K562 (cell line): ENCODE measurements at regions not wholly inside any gene's neighbourhood (a gene's known extent, or its start where the extent isn't known, plus 50 kb on each side); places are given as distances from the start of the nearest gene placed in this dataset.

Source experiments
- ATAC-seq: fragments of 200-7000 bp; cut with Tn5 transposase; 3 replicates; pipeline ENCODE4 v1.9.1; 2020; ENCODE audit warnings: moderate library complexity
- BruUV-seq: library from RNA; stranded (reverse); fragments of 400-500 nt; replicated peaks from 2 replicates; lab custom pipeline; 2021; lab: Mats Ljungman, UMichigan
- CTCF ChIA-PET: fragments of 300-600 bp; formaldehyde crosslinking; extraction: SDS; loops from one replicate; lab custom pipeline; 2021; ENCODE audit warnings: low intra/inter-chr PET ratio; lab: Yijun Ruan, JAX
- POLR2A ChIA-PET: fragments of 300-600, 350-650 bp; sonication (Branson Sonifier 250); formaldehyde crosslinking; extraction: SDS; loops from one replicate; lab custom pipeline; 2021; ENCODE audit warnings: antibody characterized with exemption, inconsistent platforms; lab: Yijun Ruan, JAX
- DNase-seq, 4 experiments: peaks; one replicate each; pipeline versions ENCODE4 v3.0.0 to v3.0.0-alpha.2; 2011 to 2018; ENCODE audit warnings: low spot score in 3 of 4, mixed read lengths in 3 of 4; ENCODE audit errors: extremely low read depth in 1 of 4
- FAIRE-seq: peaks from 2 replicates; lab custom pipeline; 2011; peaks lifted over from hg19 to GRCh38; lab: Jason Lieb, UNC
- H2AFZ ChIP-seq: 2 replicates; pipeline ENCODE4 v1.6.0; 2011; ENCODE audit warnings: low read depth, low read length, control low read depth, inconsistent platforms
- H3K27ac ChIP-seq: fragments of 200-600 bp; 3 replicates; pipeline ENCODE4 v1.8.0; 2011; ENCODE audit warnings: low read depth, mild to moderate bottlenecking, control low read depth, inconsistent platforms, low read length, moderate library complexity, mixed read lengths; ENCODE audit errors: extremely low read depth
- H3K27me3 ChIP-seq, 2 experiments: fragments of 300-600 bp in 1 of 2; 2 replicates in 1 of 2; 3 replicates in 1 of 2; pipeline versions ENCODE4 v1.6.0 to v1.8.0; 2011; ENCODE audit warnings: inconsistent platforms in 2 of 2, low read length in 2 of 2, mild to moderate bottlenecking in 1 of 2, mixed read lengths in 1 of 2, moderate library complexity in 1 of 2; ENCODE audit not compliant: control insufficient read depth in 2 of 2, insufficient read depth in 2 of 2
- H3K36me3 ChIP-seq: fragments of 300-600 bp; 3 replicates; pipeline ENCODE4 v1.8.0; 2011; ENCODE audit warnings: mild to moderate bottlenecking, low read length, inconsistent platforms; ENCODE audit not compliant: control insufficient read depth, insufficient read depth
- H3K4me1 ChIP-seq, 2 experiments: fragments of 200-600 bp in 1 of 2; replicated peaks in 1 of 2; 2 replicates in 1 of 2; 3 replicates in 1 of 2; pipeline versions ENCODE4 v1.5.1 to v1.8.0; 2011; ENCODE audit warnings: inconsistent platforms in 2 of 2, low read length in 2 of 2, mild to moderate bottlenecking in 1 of 2, mixed read lengths in 1 of 2, moderate library complexity in 1 of 2; ENCODE audit not compliant: control insufficient read depth in 2 of 2, insufficient read depth in 2 of 2
- H3K4me2 ChIP-seq: 2 replicates; pipeline ENCODE4 v1.6.1; 2011; ENCODE audit warnings: low read length, control low read depth, inconsistent platforms, mixed read lengths; ENCODE audit not compliant: insufficient read depth
- H3K4me3 ChIP-seq: fragments of 200-600 bp; sonication (generic), shearing (Covaris generic); 2 replicates; pipeline ENCODE4 v1.5.1; 2016; ENCODE audit warnings: control low read depth, inconsistent platforms
- H3K79me2 ChIP-seq: fragments of 200-600 bp; 3 replicates; pipeline ENCODE4 v1.8.0; 2011; ENCODE audit warnings: low read length, inconsistent platforms; ENCODE audit not compliant: control insufficient read depth, insufficient read depth
- H3K9ac ChIP-seq, 2 experiments: 2 replicates each; pipeline versions ENCODE4 v1.6.0 to v1.6.1; 2011; ENCODE audit warnings: low read depth in 2 of 2, low read length in 2 of 2, control low read depth in 1 of 2, inconsistent platforms in 1 of 2, mild to moderate bottlenecking in 1 of 2, mixed read lengths in 1 of 2; ENCODE audit not compliant: insufficient read depth in 1 of 2
- H3K9me1 ChIP-seq: one replicate; pipeline ENCODE4 v1.6.0; 2011; ENCODE audit warnings: inconsistent platforms, mild to moderate bottlenecking, low read length, moderate library complexity; ENCODE audit not compliant: control insufficient read depth, insufficient read depth
- H3K9me3 ChIP-seq: replicated peaks from 2 replicates; pipeline ENCODE4 v1.5.1; 2011; ENCODE audit warnings: low read depth, low read length, inconsistent platforms; ENCODE audit not compliant: control insufficient read depth, insufficient read depth
- H4K20me1 ChIP-seq: replicated peaks from 2 replicates; pipeline ENCODE4 v1.6.1; 2011; ENCODE audit warnings: low read length, inconsistent platforms, mixed read lengths; ENCODE audit not compliant: control insufficient read depth, insufficient read depth
- FOXJ2 ChIP-seq: fragments of 200-800 bp; sonication (Bioruptor generic); IDR thresholded peaks from 2 replicates; pipeline ENCODE4 v1.6.1; 2016; ENCODE audit warnings: missing genetic modification characterization, missing compliant biosample characterization
- KHSRP ChIP-seq: fragments of 450-650 bp; IDR thresholded peaks from 2 replicates; pipeline ENCODE4 v1.6.1; 2017
- MCM5 ChIP-seq: fragments of 450-650 bp; IDR thresholded peaks from 2 replicates; pipeline ENCODE4 v1.6.1; 2016; ENCODE audit warnings: low read depth
- MXD1 ChIP-seq: fragments of 250-450 bp; sonication (Bioruptor Pico); IDR thresholded peaks from 2 replicates; pipeline ENCODE4 v1.8.0; 2021; ENCODE audit warnings: borderline replicate concordance, mild to moderate bottlenecking, moderate library complexity; ENCODE audit not compliant: poor library complexity, severe bottlenecking
- PKNOX1 ChIP-seq: fragments of 450-650 bp; IDR thresholded peaks from 2 replicates; pipeline ENCODE4 v1.6.1; 2016
- PTTG1 ChIP-seq: fragments of 450-650 bp; IDR thresholded peaks from 2 replicates; pipeline ENCODE4 v1.6.1; 2016; ENCODE audit warnings: low read depth, mild to moderate bottlenecking, missing genetic modification characterization, missing compliant biosample characterization
- SMARCE1 ChIP-seq: fragments of 450-650 bp; IDR thresholded peaks from 2 replicates; pipeline ENCODE4 v1.7.1; 2016; ENCODE audit warnings: mild to moderate bottlenecking
- ZC3H8 ChIP-seq: fragments of 450-650 bp; IDR thresholded peaks from 2 replicates; pipeline ENCODE4 v1.6.1; 2017
- ZNF3 ChIP-seq: fragments of 250-450 bp; sonication (Bioruptor Pico); IDR thresholded peaks from 2 replicates; pipeline ENCODE4 v1.5.0; 2021; ENCODE audit warnings: mild to moderate bottlenecking, moderate library complexity
- ZNF561 ChIP-seq: fragments of 450-650 bp; formaldehyde crosslinking; conservative IDR thresholded peaks from 2 replicates; pipeline ENCODE4 v1.4.0; 2020; ENCODE audit warnings: mild to moderate bottlenecking, moderate library complexity
- WGBS: fragments of 100-300 bp; shearing (Covaris generic); methylation state at CpG from one replicate; pipeline ENCODE4 v1.1.6; 2016; ENCODE audit warnings: low coverage, mixed read lengths; ENCODE audit not compliant: insufficient coverage; ENCODE audit errors: missing lambda C conversion rate; 5-methylcytosine and 5-hydroxymethylcytosine counted together
- in situ Hi-C: fragments of 300-500 bp; cut with MboI; formaldehyde crosslinking; loops from 4 replicates; pipeline ENCODE4 v1.15.0; 2018; ENCODE audit warnings: inconsistent platforms, mixed read lengths
- intact Hi-C: fragments of 100-400 bp; cut with micrococcal nuclease; formaldehyde crosslinking; loops from 2 replicates; pipeline ENCODE4 v1.14.2; 2022

DNA sequence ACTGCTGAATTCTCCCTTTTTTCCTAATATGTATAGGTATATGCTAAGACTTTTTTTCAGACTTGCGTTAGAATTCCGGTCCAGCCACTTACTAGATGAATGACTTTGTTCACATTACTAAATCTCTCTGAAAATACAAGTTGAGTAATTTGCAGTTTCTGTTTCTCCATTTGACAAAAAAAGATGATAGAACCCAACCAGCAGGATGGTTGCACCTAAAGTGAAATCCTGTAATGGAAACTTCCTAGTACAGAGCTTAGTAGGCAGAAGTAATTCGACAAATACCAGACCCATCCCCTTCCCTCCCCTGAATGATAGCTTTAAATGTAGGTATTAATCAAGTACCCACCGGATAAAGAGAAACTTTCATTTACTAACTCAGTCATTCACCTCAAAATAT, 113.6 kb upstream of the RAP1B start:
- FAIRE-seq = no peak
- in situ Hi-C loops = no loop called here
- Histone ChIP-seq H3K27me3 (peaks cover 7 to 20% of the 10 kb centered on the region in 2 experiments; a peak in 3 of 5 replicates), H3K4me2 (no peak overlapping the region), H3K4me3 (no peak overlapping the region), H3K9ac (no peak overlapping the region), H3K27ac (no peak overlapping the region), H3K79me2 (no peaks in the 10 kb centered on the region), H3K4me1 (peaks cover 0 to 8% of the 10 kb centered on the region in 2 experiments; a peak in 3 of 5 replicates), H4K20me1 (no peaks in the 10 kb centered on the region), H3K9me3 (no peaks in the 10 kb centered on the region), H3K9me1 (no peaks in the 10 kb centered on the region), H3K36me3 (no peaks in the 10 kb centered on the region), H2AFZ (no peak overlapping the region)
- WGBS = 30% methylated on average over 4 of the region's 4 CpGs
- CTCF ChIA-PET = no interaction called here
- BruUV-seq = no TSS peak
- TF ChIP-seq PTTG1 (tag) (no peak), ZNF3 (CRISPR knock-in tag) (no peak), FOXJ2 (no peak), MCM5 (no peak), PKNOX1 (no peak), MXD1 (CRISPR knock-in tag) (no peak), SMARCE1 (no peak), KHSRP (no peak), ZNF561 (CRISPR knock-in tag) (no peak), ZC3H8 (no peak)
- POLR2A ChIA-PET = interaction anchor here (0.6 to 1.1 kb wide), 2 partner anchors 15 to 116 kb away, joined by 3 read pairs; no protein-coding TSS in a partner anchor
- DNase-seq = no peak
- ATAC-seq = no peak
- intact Hi-C loops = loop anchor here (10.0 kb wide), 1 partner anchor 142 kb away; no protein-coding TSS in a partner anchor
